CD4-positive, alpha-beta T cell (primary cell): ENCODE measurements at regions not wholly inside any gene's neighbourhood (a gene's known extent, or its start where the extent isn't known, plus 50 kb on each side); places are given as distances from the start of the nearest gene placed in this dataset.

Experiments
- ATAC-seq: fragments of 200-7000 bp; cut with Tn5 transposase; one replicate; pipeline ENCODE4 v1.10.0; 2022; ENCODE audit warnings: mild to moderate bottlenecking; ENCODE audit not compliant: poor library complexity
- CTCF ChIA-PET: fragments of 350-600 bp; sonication (Branson Sonifier 250); formaldehyde crosslinking; loops from one replicate; lab custom pipeline; 2021; ENCODE audit warnings: antibody characterized with exemption, inconsistent platforms; lab: Charles Lee
- POLR2A ChIA-PET: fragments of 350-600 bp; sonication (Branson Sonifier 250); formaldehyde crosslinking; loops from one replicate; lab custom pipeline; 2021; ENCODE audit warnings: antibody characterized with exemption, inconsistent platforms; lab: Charles Lee
- DNase-seq, 14 experiments: peaks; one replicate each; pipeline ENCODE4 v3.0.0-alpha.2; 2013 to 2020; ENCODE audit warnings: mixed read lengths in 2 of 14
- H3K27ac ChIP-seq, 2 donors: one replicate each; pipeline versions ENCODE4 v1.5.1 to v1.7.0; 2013; ENCODE audit warnings: low read length in 2 of 2, low read depth in 1 of 2, mild to moderate bottlenecking in 1 of 2
- H3K27me3 ChIP-seq, 2 experiments: 1 replicate in 1 of 2; 2 replicates in 1 of 2; pipeline versions ENCODE4 v1.6.1 to v1.7.0; 2013; ENCODE audit warnings: low read length in 2 of 2, control low read depth in 1 of 2, mild to moderate bottlenecking in 1 of 2, moderate library complexity in 1 of 2; ENCODE audit not compliant: insufficient read depth in 2 of 2, control insufficient read depth in 1 of 2
- H3K36me3 ChIP-seq: one replicate; pipeline ENCODE4 v1.6.1; 2013; ENCODE audit warnings: low read length, control low read depth; ENCODE audit not compliant: insufficient read depth
- H3K4me1 ChIP-seq: one replicate; pipeline ENCODE4 v1.6.1; 2013; ENCODE audit warnings: low read length, control low read depth; ENCODE audit not compliant: insufficient read depth
- H3K4me3 ChIP-seq: one replicate; pipeline ENCODE4 v1.5.1; 2013; ENCODE audit warnings: mild to moderate bottlenecking, low read length, moderate library complexity
- H3K9me3 ChIP-seq, 2 experiments: 1 replicate in 1 of 2; 2 replicates in 1 of 2; pipeline versions ENCODE4 v1.6.1 to v1.7.0; 2013; ENCODE audit warnings: low read length in 2 of 2, mild to moderate bottlenecking in 2 of 2, control low read depth in 1 of 2, moderate library complexity in 1 of 2; ENCODE audit not compliant: control insufficient read depth in 1 of 2, insufficient read depth in 1 of 2
- H3K27ac Mint-ChIP-seq: one replicate; pipeline ENCODE4 v1.8.0; 2020; ENCODE audit warnings: mixed read lengths
- H3K27me3 Mint-ChIP-seq: one replicate; pipeline ENCODE4 v1.8.0; 2021; ENCODE audit warnings: mixed read lengths
- H3K36me3 Mint-ChIP-seq: one replicate; pipeline ENCODE4 v1.8.0; 2021; ENCODE audit warnings: low read depth, mixed read lengths
- H3K4me1 Mint-ChIP-seq: one replicate; pipeline ENCODE4 v1.8.0; 2021; ENCODE audit warnings: low read depth, mixed read lengths
- H3K4me3 Mint-ChIP-seq: one replicate; pipeline ENCODE4 v1.8.0; 2020; ENCODE audit warnings: mild to moderate bottlenecking, mixed read lengths
- H3K9me3 Mint-ChIP-seq: one replicate; pipeline ENCODE4 v1.8.0; 2020; ENCODE audit warnings: mixed read lengths
- intact Hi-C, 2 experiments: fragments of 100-400 bp; cut with DNase I in 1 of 2; cut with micrococcal nuclease in 1 of 2; formaldehyde crosslinking; loops; one replicate each; pipeline versions ENCODE4 v1.15.1 to v1.9.0; 2023 to 2025; cut with DNase I, micrococcal nuclease
- TF ChIP-seq, protein P1 (sequence below): fragments of 200-600 bp; IDR thresholded peaks from one replicate; pipeline ENCODE4 v1.8.0; 2022; ENCODE audit warnings: antibody characterized with exemption, mild to moderate bottlenecking

- peaks cover 44% of the 10 kb centered on the region for H3K36me3 Mint-ChIP-seq
- DNase-seq, result no peak
- Histone ChIP-seq H3K4me3 (no peak overlapping the region), H3K4me1 (peaks cover 4% of the 10 kb centered on the region), H3K36me3 (peaks cover 8% of the 10 kb centered on the region), H3K27ac (no peak overlapping the region), H3K27me3 (no peaks in the 10 kb centered on the region), H3K9me3 (no peaks in the 10 kb centered on the region)
- ChIA-PET POLR2A (no interaction called here), CTCF (no interaction called here)
- H3K9me3 Mint-ChIP-seq, result no peaks in the 10 kb centered on the region
- TF ChIP-seq, protein P1, sequence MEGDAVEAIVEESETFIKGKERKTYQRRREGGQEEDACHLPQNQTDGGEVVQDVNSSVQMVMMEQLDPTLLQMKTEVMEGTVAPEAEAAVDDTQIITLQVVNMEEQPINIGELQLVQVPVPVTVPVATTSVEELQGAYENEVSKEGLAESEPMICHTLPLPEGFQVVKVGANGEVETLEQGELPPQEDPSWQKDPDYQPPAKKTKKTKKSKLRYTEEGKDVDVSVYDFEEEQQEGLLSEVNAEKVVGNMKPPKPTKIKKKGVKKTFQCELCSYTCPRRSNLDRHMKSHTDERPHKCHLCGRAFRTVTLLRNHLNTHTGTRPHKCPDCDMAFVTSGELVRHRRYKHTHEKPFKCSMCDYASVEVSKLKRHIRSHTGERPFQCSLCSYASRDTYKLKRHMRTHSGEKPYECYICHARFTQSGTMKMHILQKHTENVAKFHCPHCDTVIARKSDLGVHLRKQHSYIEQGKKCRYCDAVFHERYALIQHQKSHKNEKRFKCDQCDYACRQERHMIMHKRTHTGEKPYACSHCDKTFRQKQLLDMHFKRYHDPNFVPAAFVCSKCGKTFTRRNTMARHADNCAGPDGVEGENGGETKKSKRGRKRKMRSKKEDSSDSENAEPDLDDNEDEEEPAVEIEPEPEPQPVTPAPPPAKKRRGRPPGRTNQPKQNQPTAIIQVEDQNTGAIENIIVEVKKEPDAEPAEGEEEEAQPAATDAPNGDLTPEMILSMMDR, result no peak
- H3K4me1 Mint-ChIP-seq, result no peaks in the 10 kb centered on the region
- H3K27ac Mint-ChIP-seq, result no peak overlapping the region
- no peak for ATAC-seq
- H3K4me3 Mint-ChIP-seq, result no peak overlapping the region
- intact Hi-C loops, result no loop called here
- no peaks in the 10 kb centered on the region for H3K27me3 Mint-ChIP-seq
These were observed 154.5 kb downstream of the CRYBB2 start for GRCh38 chr22:25373961-25374360.

DNA sequence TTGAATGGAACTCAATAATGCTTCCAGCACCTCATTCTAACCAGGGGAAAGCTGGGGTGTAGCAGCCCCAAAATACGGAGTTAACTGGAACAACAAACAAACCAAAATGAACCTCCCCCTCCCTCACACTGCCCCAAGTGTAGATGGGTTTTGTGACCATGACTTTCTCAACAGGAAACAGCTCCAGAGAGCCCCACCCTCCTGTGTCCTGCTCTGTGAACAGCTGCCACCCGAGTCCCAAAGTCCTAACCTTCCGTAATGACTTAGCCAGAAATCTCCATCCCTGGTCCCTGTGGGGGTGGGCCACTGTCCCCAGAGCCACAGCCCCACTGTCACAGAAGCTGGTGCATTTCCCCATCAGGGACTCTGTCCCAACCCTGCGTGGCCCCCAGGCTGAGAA lies 155.4 kb downstream of the CRYBB2 start:
- Mint-ChIP-seq H3K27ac (no peak overlapping the region), H3K4me3 (no peak overlapping the region), H3K27me3 (no peaks in the 10 kb centered on the region), H3K9me3 (no peaks in the 10 kb centered on the region), H3K36me3 (peaks cover 49% of the 10 kb centered on the region), H3K4me1 (no peaks in the 10 kb centered on the region)
- Histone ChIP-seq H3K27me3 (no peaks in the 10 kb centered on the region), H3K9me3 (no peaks in the 10 kb centered on the region), H3K36me3 (peaks cover 8% of the 10 kb centered on the region), H3K27ac (no peak overlapping the region), H3K4me3 (no peak overlapping the region), H3K4me1 (peaks cover 4% of the 10 kb centered on the region)
- ChIA-PET CTCF (no interaction called here), POLR2A (no interaction called here)
- intact Hi-C loops, result no loop called here
- ATAC-seq, result no peak
- no peak for DNase-seq
- TF ChIP-seq, protein P1, result no peak

DNA sequence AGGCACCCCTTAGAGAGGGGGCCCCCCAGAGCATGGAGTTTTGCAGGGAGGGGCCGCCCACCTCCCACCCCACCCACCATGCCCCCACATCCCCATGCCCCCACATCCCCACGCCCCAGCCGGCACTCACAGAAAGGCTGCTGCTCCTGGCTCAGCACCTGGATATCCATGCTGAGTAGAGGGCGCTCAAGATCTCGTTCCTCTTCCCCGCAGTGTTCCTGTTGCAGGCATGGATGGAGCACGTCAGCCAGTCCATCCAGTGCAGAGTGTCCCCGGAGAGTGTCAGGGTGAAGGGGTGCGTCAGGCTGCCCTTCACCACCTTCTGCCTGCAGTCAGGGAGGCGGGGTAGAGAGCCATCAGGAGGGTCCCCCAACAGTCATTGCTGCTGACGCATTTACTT lies 156.2 kb downstream of the CRYBB2 start:
- ChIA-PET CTCF (no interaction called here), POLR2A (no interaction called here)
- Histone ChIP-seq H3K4me3 (no peak overlapping the region), H3K9me3 (no peaks in the 10 kb centered on the region), H3K27me3 (no peaks in the 10 kb centered on the region), H3K4me1 (peaks cover 4% of the 10 kb centered on the region), H3K27ac (no peak overlapping the region), H3K36me3 (peaks cover 14% of the 10 kb centered on the region)
- TF ChIP-seq, protein P1, result no peak
- ATAC-seq (no peak), DNase-seq (no peak)
- Mint-ChIP-seq H3K4me1 (no peaks in the 10 kb centered on the region), H3K27me3 (no peaks in the 10 kb centered on the region), H3K36me3 (peaks cover 54% of the 10 kb centered on the region), H3K27ac (no peak overlapping the region), H3K4me3 (no peak overlapping the region), H3K9me3 (no peaks in the 10 kb centered on the region)
- intact Hi-C loops, result no loop called here
